ENCODE measurements at regions not wholly inside any gene's neighbourhood (a gene's known extent, or its start where the extent isn't known, plus 50 kb on each side); places are given as distances from the start of the nearest gene placed in this dataset.

DNA sequence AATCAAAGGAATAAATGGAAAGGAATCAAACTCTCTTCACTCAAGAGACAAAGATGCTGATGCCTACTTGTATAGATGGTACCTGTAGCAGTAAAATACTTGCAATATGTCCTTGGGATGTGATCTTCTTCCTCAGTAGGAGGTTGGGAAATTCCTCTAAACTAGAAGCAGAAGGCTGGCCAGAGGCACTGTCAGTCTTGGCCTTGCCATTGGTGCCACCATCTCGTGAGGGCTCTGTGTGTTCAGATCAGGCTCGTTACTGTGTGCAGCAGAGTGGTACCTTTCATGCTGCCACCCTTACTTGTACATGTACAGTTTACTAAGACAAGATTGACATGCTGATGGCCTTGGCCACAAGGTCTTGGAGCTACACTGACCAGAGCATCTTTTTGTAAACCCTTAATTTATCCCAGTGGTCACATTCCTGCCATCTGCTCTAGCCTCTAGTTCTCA lies 169.0 kb downstream of the MYCN start:
- Histone ChIP-seq H3K14ac (ENCODE audit: insufficient read length) (no peak overlapping the region), H3K27me3 (replicated peaks in 1 of 4; ENCODE audit: control insufficient read depth in 3 of 4, extremely low read depth in 1 of 4, insufficient read depth in 3 of 4, low read length in 3 of 4) (no peaks in the 10 kb centered on the region; a peak in 1 of 7 replicates), H3K4me3 (ENCODE audit: extremely low read depth in 1 of 4, insufficient read depth in 2 of 4, low read depth in 3 of 4, low read length in 4 of 4) (no peak overlapping the region), H4K8ac (ENCODE audit: extremely low read depth, insufficient read depth, low read length) (no peak overlapping the region), H4K5ac (ENCODE audit: insufficient read length, low read depth, low read length) (no peak overlapping the region), H2AFZ (ENCODE audit: low read length) (no peak overlapping the region), H3K9ac (replicated peaks in 1 of 4; ENCODE audit: extremely low read depth in 1 of 4, low read depth in 3 of 4, low read length in 3 of 4) (no peak overlapping the region; a peak in 1 of 7 replicates), H3K18ac (ENCODE audit: extremely low read depth, low read length) (no peak overlapping the region), H3K56ac (replicated peaks; ENCODE audit: insufficient read length, low read depth, low read length) (no peak overlapping the region), H3K23ac (ENCODE audit: insufficient read length) (no peak overlapping the region), H3K23me2 (ENCODE audit: low read depth, low read length) (peaks cover 16% of the 10 kb centered on the region), H2BK20ac (ENCODE audit: low read length) (peak overlapping the region; percentile 63; the same call in 1 of the 2 replicates), H3K79me2 (ENCODE audit: control insufficient read depth in 1 of 2, insufficient read depth in 2 of 2, low read length in 2 of 2) (no peaks in the 10 kb centered on the region), H4K91ac (replicated peaks; ENCODE audit: insufficient read length, low read length) (peak overlapping the region; percentile 9), H3K4me1 (replicated peaks in 1 of 4; ENCODE audit: control insufficient read depth in 3 of 4, insufficient read depth in 4 of 4, low read length in 3 of 4) (peaks cover 9 to 24% (median 17%) of the 10 kb centered on the region in 4 experiments), H2BK120ac (replicated peaks; ENCODE audit: low read depth, low read length) (no peak overlapping the region), H2BK5ac (ENCODE audit: low read depth, low read length) (0 out of 2 replicates have a peak overlapping the region, but pooled peaks have one; percentile 6), H2BK15ac (ENCODE audit: low read length) (peak overlapping the region; percentile 76; the same call in 1 of the 2 replicates), H3K4me2 (ENCODE audit: insufficient read depth in 1 of 2, low read depth in 2 of 2, low read length in 2 of 2) (no peak overlapping the region), H3K27ac (ENCODE audit: low read depth, low read length) (no peak overlapping the region), H2BK12ac (ENCODE audit: low read depth, low read length) (peak overlapping the region; percentile 45; the same call in 1 of the 2 replicates), H2AK5ac (ENCODE audit: low read depth, low read length) (peak overlapping the region; percentile 86), H3K9me3 (ENCODE audit: insufficient read depth in 2 of 2, low read depth in 1 of 2, low read length in 1 of 2) (no peaks in the 10 kb centered on the region), H3K4ac (replicated peaks; ENCODE audit: insufficient read length, low read depth, low read length) (no peak overlapping the region), H4K20me1 (replicated peaks in 1 of 2; ENCODE audit: control insufficient read depth in 1 of 2, insufficient read depth in 2 of 2, low read length in 2 of 2) (peaks cover 0 to 7% of the 10 kb centered on the region in 2 experiments), H3K79me1 (ENCODE audit: low read depth, low read length) (no peaks in the 10 kb centered on the region), H3K36me3 (ENCODE audit: control insufficient read depth in 2 of 4, insufficient read depth in 4 of 4, low read length in 3 of 4) (no peaks in the 10 kb centered on the region)
- DNase-seq (ENCODE audit: low read depth in 1 of 2, low spot score in 2 of 2) (no peak), FAIRE-seq (no peak)
- TF ChIP-seq, protein P1, sequence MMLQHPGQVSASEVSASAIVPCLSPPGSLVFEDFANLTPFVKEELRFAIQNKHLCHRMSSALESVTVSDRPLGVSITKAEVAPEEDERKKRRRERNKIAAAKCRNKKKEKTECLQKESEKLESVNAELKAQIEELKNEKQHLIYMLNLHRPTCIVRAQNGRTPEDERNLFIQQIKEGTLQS (IDR thresholded peaks at IDR 0.05; ENCODE audit: insufficient read depth, low read depth, low read length) = no peak
- TF ChIP-seq, protein P2, sequence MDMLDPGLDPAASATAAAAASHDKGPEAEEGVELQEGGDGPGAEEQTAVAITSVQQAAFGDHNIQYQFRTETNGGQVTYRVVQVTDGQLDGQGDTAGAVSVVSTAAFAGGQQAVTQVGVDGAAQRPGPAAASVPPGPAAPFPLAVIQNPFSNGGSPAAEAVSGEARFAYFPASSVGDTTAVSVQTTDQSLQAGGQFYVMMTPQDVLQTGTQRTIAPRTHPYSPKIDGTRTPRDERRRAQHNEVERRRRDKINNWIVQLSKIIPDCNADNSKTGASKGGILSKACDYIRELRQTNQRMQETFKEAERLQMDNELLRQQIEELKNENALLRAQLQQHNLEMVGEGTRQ (IDR thresholded peaks at IDR 0.05; ENCODE audit: low read length) = no peak
- TF ChIP-seq SP1 (IDR thresholded peaks at IDR 0.05; ENCODE audit: low read depth, low read length) = no peak
- no peak for TF ChIP-seq TBP (IDR thresholded peaks at IDR 0.05; ENCODE audit: low read depth, low read length)
- TF ChIP-seq BCL11A (IDR thresholded peaks at IDR 0.05; ENCODE audit: low read depth in 2 of 2, low read length in 2 of 2) = no peak
- TF ChIP-seq HDAC2 (IDR thresholded peaks at IDR 0.05; ENCODE audit: borderline replicate concordance in 1 of 2, low read depth in 2 of 2, low read length in 2 of 2) = no peak
- no peak for TF ChIP-seq POU5F1 (IDR thresholded peaks at IDR 0.05; ENCODE audit: low read depth, low read length)
- TF ChIP-seq CBX5 (IDR thresholded peaks at IDR 0.05; ENCODE audit: low read depth, low read length) = no peak
- TF ChIP-seq GTF2F1 (IDR thresholded peaks at IDR 0.05; ENCODE audit: borderline replicate concordance, low read depth, low read length) = no peak
- TF ChIP-seq CEBPB (IDR thresholded peaks at IDR 0.05; ENCODE audit: low read depth, low read length) = no peak
- POLR2A ChIA-PET (ENCODE audit: partially characterized antibody) = no interaction called here
- 91% methylated on average over 2 of the region's 2 CpGs; no CpG with 5 or more reads in 1 of the 2 experiments for WGBS, 2 experiments (ENCODE audit: extremely low coverage in 1 of 2, insufficient coverage in 1 of 2, insufficient read length in 1 of 2, insufficient replicate concordance in 2 of 2, low coverage in 1 of 2, low lambda C conversion rate in 2 of 2, missing lambda C conversion rate in 1 of 2)
- CTCF ChIA-PET (ENCODE audit: partially characterized antibody) = interaction anchor here (1.8 kb wide), 1 partner anchor 170 kb away, joined by 5 read pairs; the partner anchor contains the start of gene MYCN

Measured in H1 (cell line).